Stimulated activated CD8-positive, alpha-beta memory T cell treated with anti-CD3 and anti-CD28 coated beads, Interleukin-15, amount 100 ng/mL, for 1 hour (primary cell): ENCODE measurements at regions not wholly inside any gene's neighbourhood (a gene's known extent, or its start where the extent isn't known, plus 50 kb on each side); places are given as distances from the start of the nearest gene placed in this dataset.

Experiments used
- DNase-seq: peaks from one replicate; pipeline ENCODE4 v3.0.0-alpha.2; 2020; ENCODE audit warnings: low read depth

DNA sequence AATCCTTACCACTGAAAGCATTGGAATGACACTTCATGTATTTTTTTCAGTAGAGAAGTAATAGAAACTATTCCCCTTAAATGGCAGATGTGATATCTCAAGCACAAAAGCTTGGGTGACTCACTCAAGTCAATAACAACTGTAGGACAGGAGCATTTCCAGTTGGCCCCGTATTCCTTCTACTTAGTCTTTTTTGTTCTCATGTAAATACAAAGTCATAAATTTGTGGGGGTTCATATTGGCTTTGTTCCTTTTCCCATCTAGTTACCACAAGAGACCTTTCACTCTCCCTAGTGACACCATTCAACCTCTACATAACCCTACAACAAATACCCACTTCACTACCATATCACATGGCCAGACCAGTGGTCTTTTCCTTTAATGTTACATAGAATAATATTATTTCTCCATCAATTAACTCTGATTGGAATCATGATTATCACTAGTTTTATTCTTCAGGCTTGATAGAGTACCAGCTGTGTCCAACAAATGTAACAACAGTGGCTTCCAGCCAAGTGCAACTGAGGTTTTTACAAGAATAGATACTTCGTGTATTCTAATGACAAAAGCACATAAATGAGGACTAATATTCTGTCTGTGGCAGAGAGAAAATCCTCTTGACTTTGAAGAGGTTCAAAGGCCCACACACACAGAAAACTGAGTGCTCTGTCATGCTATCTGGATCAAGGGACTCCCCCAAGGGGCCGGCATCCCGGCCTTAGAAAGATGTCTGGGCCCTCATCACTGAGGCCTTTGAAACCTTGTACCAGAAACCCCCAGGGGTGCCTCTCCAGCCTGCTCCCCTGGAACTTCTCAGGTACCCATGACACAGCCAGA, 94.0 kb upstream of the THBS1 start:
- DNase-seq: no peak

DNA sequence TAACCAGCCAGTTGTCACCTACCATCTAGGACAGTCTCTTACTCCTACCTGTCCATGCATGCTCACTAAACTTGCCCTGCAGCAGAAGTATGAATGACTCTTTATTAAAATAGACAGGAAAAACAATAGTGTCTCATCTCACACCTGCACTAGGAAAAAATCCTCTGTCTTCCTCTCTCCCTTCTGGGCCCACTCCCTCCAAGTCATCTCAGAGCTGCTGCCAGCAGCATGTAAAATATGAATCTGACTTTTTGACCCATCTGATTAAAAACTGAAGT, 93.5 kb upstream of the THBS1 start:
- no peak for DNase-seq

DNA sequence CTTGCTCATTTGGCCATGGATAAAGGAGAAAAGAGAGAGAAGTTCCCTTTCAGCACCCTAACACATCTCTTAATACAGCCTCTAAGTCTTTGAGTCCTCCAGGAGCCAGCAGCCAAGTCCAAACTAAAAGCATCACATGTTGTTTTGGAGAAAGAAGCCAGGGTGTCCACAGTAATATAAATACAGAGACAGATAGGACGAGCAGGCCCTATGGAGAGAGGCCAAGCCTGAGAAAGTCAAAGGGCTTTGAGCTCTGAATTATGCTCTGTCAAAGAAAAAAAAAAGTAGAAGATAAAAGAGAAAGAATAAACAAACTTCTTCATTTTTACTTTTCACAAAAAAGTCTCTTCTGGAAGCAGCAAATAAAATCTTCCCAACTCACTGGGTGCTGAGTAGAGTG, 92.4 kb upstream of the THBS1 start:
- DNase-seq: no peak

DNA sequence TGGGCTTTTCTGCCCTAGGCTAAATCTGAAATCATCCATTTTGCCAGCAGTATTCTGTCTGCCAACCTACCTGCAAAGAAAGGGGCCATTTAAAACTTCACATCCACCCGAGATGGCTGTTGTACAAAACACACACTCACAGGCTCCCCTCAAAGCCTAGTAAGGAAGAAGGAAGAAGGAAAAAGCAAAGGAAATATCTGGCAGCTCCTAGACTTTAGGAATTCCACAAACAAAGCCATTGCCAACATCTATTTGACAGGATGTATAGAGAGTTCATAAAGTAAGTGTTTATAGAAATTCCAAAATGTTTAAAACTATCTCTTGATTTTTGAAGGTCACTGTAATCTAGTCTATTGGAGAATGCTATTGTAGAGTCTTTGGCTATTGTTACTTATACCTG, 91.9 kb upstream of the THBS1 start:
- DNase-seq: no peak

DNA sequence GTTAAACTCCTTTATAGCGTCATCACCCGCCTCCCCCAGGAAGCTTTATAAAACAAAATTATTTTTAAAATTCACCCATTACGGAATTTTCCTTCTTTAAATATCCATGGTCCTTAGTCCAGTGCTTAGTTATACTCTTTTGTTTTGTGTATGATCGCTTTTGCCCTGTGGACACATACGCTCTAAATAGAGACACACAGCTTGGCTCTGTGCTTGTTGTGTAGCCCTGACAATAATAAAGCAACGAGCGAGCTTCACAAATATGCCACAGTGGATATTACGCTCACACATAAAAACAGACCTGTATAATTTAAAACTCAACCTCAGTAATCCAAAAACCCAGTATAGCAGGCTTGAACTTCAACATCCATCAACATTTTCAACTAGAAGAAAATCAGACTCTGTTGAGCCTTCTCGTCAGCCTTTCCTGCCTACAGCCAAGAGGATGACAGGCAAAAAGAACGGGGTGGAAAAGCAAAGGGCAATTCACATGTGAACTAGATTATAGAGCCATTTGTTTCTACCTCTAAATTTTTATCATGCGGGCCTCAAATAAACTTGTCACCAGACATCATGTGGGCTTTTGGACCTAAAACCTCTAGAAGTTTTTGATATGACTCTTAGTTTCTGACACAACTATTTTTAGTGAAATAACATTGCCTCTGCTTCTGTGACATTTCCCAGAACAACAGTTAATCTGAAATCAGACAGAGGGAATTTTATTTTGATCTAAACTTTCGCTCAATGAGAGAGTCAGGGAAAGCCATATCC, 89.6 kb upstream of the THBS1 start:
- no peak for DNase-seq

DNA sequence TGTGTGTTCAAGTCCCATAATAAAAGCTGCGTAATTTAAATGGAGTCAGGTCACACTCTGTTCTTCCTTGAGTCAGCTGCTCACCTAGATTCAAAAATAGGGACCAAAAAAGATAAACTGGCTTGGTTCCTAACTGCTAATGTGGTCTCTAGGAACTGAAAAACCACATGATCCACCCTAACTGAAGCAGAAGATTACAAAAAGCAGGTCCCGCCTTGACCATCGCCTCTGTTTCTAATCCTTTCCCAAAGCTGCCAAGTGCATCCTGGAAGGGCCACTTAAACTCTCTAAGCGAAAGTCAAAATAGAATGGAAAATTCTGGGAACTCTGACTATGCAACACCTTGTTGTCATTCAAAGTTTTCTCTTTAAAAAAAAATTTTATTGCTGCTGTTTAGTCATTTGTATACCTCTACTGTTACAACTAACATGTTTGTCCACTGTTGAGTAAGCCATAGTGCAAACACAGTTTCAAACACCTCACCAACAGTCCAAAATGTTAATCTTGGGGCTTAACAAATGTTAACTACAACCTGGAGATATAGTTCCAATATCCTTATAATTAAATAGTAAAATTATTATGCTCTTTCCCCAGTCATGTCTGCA, 88.9 kb upstream of the THBS1 start:
- no peak for DNase-seq

DNA sequence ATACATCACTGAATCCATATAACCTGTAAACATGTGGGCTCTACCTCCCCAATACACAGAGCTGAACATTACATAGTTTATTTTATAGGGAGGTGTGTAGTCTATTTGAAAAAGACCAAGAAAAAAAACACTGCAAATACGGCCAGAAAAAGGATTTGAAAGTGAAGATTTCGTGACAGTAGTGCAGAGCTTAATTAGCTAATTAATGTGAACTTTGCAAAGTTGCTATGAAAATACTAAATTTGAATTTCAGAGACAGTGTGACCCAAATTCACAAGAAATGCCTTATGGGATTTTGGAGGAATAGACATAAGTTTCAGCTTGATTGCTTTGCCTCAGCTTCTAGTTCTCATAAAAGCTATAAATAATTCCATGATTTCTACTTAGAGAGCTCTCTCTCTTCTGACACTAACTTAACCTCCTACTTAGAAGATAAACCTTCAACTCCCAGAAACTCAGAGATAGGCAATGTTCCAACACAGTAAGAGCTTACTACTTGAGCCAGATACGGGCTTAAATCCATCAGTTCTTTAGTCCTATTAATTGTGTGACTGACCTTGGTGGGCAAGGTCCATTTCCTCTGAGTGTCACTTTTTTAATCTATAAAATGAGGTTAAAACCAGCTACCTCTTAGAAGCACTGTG, 87.3 kb upstream of the THBS1 start:
- DNase-seq: no peak

DNA sequence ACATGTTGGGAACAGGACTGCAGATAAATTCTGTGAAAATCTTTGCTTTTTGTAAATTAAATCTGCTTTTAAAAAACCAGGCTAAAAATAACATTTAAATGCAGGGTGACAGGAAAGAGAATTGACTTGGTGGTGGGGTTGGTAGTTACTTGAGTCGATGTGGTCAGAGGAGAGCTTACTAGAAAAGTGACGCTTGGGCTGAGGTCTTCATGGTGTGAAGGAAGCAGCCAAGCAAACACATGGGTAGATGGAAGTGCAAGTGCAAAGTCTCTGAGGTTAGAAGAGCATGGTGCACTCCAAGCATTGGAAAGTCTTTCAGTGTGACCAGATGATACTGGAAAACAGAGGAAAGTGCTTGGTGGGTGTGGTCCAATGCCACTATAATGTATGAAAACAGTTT, 86.4 kb upstream of the THBS1 start:
- DNase-seq: no peak

DNA sequence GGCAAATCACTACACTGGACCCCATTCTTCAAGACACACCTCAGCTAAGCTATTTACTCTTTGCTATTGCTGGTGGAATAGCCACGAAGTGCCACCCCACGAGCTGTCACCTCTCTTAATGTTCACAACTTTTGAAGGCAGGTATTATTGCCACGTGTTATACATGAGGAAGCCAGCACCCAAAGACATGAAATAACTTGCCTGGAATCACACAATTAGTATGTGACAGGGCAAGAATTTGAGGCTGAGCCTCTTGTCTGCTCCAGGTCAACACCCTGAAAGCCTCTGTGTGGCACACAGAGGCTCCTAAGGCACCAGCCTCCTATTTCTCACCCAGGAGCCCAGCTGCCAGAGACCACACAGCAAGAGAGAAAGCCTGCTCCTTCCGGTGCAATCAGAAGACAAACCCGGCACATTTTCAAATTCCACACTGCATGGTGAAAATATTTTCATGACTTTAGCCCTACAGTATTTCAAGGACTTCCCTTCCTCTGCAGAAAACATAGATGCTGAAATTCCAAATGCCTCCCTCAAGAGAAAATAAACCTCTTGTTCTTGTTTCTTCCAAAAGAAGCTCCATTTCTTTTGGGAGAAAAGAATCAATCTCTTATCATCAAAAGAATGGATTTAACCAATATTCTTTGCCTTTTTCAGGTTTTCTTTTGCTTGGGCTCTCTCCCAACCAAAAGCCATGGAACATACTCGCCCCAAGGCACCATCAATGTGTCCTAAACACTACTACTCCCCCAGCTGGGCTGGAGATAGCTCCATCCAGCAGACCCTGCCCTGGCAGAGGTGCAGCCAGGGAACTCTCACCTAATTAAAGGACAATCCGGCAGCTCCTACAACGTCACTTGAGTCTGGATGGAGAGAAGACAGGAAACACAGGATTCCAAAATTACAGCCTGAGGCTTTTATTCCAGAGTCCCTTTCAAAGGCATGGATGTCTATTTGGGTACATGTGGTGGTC, 84.7 kb upstream of the THBS1 start:
- no peak for DNase-seq

DNA sequence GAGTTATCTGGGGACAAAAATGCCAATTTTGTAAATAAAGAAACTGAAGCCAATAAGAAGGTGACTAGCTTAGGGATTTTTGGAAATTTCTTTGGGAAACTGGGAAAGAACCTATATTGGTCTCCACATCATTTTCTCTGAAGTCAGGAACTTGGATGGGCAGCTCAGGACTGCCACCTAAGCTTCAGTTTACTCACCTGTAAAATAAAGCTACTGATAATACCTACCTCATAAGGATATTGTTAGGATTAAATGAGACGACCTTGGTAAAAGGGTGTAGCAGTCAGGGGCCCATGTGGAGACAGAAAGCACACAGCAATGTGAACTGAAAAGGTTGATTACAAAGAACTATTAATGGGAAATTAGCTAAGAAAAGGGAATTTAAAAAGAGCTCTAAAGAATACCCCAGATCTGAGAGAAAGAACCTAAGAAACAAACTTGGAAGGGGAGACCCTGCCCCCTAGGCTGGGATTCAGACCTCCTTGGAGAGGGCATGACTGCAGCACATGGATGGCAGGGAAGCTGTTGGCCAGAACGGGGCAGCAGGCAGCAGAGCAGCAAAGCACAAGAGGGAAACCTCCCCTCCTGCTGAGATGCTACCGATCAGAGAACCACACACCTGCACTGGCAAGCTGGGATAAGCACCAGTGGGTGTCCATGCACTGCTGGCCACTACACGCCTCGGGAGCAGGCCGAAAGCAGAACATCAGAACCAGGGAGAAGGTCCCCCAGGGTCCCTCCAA, 83.7 kb upstream of the THBS1 start:
- no peak for DNase-seq

DNA sequence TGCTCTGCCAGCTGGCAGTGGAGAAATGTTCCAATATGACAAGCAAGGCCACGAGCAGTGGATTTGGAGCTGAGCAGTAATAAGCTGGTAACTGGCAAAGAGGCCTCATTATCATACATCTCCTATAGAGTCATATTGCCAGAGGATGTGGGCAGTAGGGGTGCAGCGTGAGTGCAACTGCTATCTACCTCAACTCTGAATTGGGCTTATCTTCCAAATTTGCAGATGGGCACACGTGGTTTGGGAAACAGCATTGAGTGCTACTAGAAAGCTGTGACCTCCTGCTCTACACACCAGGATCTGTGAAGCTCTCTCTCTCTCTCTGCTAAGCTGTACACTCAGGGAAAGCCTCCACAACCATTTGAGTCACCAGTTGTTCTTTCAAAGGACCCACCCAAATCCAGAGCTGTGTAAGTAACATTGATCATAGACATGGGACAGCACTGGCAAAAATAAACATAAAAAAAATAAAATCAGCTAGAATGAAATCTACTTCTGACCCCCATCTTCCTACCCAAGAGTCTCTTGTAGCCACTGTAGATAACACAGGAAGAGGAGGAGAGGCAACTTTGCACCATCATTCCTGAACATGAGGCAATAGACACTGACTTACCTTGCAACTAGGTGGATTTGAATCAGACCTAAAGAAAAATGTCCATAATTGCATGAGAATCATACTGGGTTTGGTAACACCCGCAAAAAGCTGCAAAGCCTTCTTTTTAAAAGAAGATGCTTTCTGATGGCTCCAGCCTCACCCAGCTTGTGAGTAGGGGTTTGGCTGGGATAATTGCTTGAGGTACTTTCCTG, 82.9 kb upstream of the THBS1 start:
- no peak for DNase-seq

DNA sequence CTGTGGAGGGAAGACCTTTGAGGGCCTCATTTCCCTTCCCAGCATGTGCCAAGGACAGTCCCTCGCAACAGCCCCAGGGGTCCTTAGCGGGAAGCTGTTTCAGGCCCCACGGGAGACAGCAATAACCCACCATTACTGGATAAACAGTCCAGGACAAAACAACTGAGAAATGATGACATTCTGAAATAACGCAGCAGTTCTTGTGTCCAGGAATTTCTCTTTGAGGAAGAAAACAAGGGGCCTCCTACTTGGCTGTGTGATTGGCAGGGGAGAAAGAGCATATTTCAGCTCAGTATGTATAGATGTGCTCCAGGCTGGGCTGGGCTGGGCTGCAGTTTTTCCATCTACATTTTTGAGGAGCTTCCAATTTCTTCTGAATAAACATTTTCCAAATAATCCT, 82.2 kb upstream of the THBS1 start:
- DNase-seq: no peak

DNA sequence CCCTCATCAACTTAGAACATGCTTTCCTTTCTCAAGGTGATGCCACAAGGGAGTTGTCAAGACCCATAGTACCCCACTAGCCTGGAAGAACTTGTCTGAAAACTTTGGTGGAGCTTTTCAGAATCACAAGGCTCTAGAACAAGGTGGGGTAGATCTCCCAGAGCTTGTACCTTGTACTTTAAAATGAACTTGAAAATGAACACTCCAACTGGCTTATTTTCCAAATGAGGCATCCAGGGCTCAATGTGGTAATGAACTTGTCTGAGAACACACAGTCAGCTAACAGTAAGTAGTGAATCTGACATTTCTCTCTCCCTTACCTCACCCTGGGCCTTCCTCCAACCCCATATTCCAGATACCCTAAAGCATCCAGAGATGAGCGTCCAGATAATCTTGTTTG, 81.8 kb upstream of the THBS1 start:
- DNase-seq: no peak

DNA sequence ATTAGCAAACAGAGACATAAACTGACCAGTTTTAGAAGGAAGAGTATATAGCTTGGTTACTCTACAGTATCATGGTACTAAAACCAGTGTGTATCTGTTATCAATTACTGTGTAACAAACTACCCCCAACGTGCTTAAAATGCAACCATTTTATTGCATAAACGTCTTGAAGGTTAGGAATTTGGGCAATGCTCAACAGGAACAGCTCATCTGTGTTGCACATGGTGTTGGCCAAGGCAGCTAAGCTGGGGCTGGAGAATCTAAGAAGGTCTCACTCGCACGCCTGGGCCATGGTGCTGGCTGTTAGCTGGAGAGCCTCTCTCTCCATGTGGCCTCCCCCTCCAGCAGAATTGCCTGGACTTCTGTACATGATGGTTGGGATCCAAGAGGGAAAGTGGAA, 81.2 kb upstream of the THBS1 start:
- DNase-seq: no peak

DNA sequence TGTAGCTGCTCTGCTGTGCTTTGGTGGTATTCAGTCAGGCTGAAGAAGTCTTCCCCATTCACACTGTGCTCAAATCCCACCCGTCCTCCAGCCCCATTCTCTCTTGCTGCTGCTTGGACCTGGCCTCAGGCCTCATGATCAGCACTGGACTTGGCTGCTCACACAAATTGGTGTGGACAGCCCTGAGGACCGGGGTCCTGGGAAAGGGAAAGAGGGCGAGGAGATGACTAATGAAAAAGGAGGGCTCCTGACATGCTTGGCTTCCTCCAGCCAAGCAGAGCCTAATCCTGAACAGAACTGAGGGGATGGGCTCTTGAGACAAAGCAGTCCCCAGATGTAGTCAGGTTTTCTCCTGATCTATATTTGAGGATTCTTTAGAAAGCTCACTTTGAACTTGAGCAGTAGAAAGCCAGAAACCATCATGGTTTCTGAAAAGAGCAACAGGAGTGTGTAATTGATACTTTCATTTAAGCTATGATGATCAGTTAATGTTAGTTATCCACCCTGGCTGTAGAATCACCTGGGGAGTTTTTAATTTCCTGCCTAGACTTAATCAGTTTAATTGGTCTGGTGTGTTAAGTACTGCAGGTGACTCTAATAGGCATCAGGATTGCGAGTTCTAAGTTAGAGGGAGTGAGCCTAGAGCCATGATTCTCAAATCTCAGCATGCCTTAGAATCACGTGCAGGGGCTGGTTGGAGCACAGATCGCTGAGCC, 79.4 kb upstream of the THBS1 start:
- DNase-seq: no peak

DNA sequence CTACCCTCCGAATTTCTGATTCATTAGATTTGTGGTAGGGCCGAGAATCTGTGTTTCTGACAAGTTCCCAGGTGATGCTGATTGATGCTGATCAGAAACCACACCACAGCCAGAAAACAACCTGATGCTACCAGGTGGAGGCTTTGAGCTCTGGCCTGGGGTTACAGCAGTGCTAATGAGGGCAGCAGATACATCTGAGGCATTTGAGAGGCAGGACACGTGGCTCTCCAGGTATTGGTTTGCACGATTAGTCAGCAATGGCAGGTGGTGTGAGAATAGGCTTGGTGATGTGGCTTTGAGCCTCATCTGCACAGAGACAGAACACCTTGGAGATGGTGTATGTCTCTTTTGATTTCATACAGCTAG, 78.8 kb upstream of the THBS1 start:
- no peak for DNase-seq

DNA sequence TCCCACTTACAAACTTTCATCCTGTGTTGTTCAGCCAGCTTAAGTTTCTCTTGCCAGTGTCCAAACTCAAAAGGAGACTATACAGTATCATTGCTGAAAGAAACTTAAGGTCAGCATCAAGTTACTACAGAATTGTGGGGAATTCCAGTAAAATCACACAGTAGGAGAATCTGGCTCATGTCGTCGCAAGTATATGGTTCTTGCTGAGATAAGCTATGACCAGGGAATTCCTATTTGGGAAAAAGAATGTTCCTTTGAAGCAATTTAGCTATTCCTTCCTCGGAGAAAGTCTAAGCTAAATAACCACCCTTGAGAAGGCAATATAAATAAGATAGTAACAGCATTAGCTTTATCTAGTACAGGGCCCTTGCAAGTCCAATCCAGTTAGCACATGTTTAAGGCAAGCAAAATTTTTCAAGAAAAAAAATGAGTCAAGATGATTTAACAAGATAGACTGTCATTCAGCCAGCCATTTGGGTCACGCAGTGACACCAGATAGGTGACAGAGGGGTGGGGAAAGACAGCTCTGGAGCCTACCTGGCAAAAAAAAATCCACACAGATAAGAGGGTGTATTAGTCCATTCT, 78.2 kb upstream of the THBS1 start:
- no peak for DNase-seq

DNA sequence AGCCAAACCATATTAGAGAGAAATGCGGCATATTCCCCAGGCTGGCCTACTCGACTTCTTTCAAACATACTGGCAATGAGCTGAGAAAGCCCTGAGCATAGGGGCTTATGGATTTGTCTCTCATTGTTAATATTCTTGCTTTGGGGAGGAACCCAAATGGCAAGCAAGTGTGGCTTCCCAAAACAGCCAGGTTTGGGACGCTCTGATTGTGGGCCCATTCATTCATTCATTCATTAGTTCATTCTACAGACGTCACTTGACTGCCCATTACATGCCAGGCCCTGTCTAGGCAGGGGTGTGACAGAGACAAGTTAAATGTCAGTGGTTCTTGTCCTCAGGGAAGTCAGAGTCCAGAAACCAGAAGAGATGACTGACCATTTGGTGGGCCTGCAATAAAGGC, 77.4 kb upstream of the THBS1 start:
- DNase-seq: no peak

DNA sequence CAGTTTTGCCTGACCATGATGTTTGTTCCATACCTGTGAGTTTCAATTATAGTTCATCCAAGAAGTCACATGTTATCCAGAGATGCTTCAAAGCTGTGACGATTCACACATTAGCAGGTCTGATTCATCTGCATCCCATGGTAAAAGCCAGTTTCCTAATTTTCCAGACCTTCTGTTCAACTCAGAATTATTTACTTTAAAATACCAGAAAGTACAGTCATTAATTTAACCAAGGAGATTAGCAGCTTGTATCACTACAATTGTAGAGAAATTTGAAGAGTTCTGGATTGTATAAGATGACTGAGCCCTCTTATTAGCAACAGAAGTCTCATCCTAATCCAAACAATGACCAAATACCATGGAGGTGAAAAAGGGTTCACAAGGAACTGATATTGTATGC, 76.1 kb upstream of the THBS1 start:
- no peak for DNase-seq
